Heart left ventricle (tissue), 16 donors: ENCODE measurements at regions not wholly inside any gene's neighbourhood (a gene's known extent, or its start where the extent isn't known, plus 50 kb on each side); places are given as distances from the start of the nearest gene placed in this dataset.
"Not testable (repeated sequence)": the region's sequence is repeated elsewhere in the genome, so short reads cannot be mapped to it uniquely, and the experiment has no call there.

ENCODE experiments used
- ATAC-seq, 4 donors: fragments of 200-7000 bp; cut with Tn5 transposase; one replicate each; pipeline ENCODE4 v1.9.1; 2020 to 2022; ENCODE audit warnings: moderate library complexity in 4 of 4, mild to moderate bottlenecking in 3 of 4, moderate number of reproducible peaks in 1 of 4
- DNase-seq, 5 donors: peaks; one replicate each; pipeline ENCODE4 v3.0.0-alpha.2; 2020
- H3K27ac ChIP-seq, 12 donors: fragments of 200-600 bp; sonication (generic) in 4 of 12; one replicate each; pipeline versions ENCODE4 v1.5.0 to v1.8.0; 2016 to 2022; ENCODE audit warnings: mild to moderate bottlenecking in 2 of 12
- H3K27me3 ChIP-seq, 9 donors: fragments of 200-600 bp; sonication (generic) in 2 of 9; one replicate each; pipeline versions ENCODE4 v1.5.1 to v1.8.0; 2016 to 2022; ENCODE audit warnings: mild to moderate bottlenecking in 3 of 9
- H3K36me3 ChIP-seq, 9 donors: fragments of 200-600 bp; sonication (generic) in 2 of 9; one replicate each; pipeline versions ENCODE4 v1.5.0 to v1.8.0; 2018 to 2022; ENCODE audit warnings: mild to moderate bottlenecking in 2 of 9
- H3K4me1 ChIP-seq, 12 donors: fragments of 200-600 bp; sonication (generic) in 4 of 12; one replicate each; pipeline versions ENCODE4 v1.5.0 to v1.8.0; 2016 to 2022; ENCODE audit warnings: mild to moderate bottlenecking in 3 of 12
- H3K4me3 ChIP-seq, 12 donors: fragments of 200-600 bp; sonication (generic) in 4 of 12; one replicate each; pipeline versions ENCODE4 v1.5.0 to v1.8.0; 2017 to 2022; ENCODE audit warnings: mild to moderate bottlenecking in 9 of 12, moderate library complexity in 4 of 12
- H3K9me3 ChIP-seq, 12 donors: fragments of 200-600 bp; sonication (generic) in 4 of 12; one replicate each; pipeline versions ENCODE4 v1.5.0 to v1.8.0; 2016 to 2022; ENCODE audit warnings: mild to moderate bottlenecking in 1 of 12
- POLR2A ChIP-seq, 2 donors: fragments of 450-650 bp; IDR thresholded peaks; one replicate each; pipeline ENCODE4 v1.6.1; 2017; ENCODE audit warnings: antibody characterized with exemption in 2 of 2, mild to moderate bottlenecking in 2 of 2, moderate library complexity in 2 of 2
- WGBS, 4 donors: extraction: QIAGEN DNeasy Blood & Tissue Kit in 2 of 4; methylation state at CpG; one replicate each; pipeline versions ENCODE4 v1.1.5 to v1.1.7; 2013 to 2018; 5-methylcytosine and 5-hydroxymethylcytosine counted together
- intact Hi-C, 10 donors: fragments of 100-400 bp; cut with DNase I; formaldehyde crosslinking; loops; one replicate each; pipeline versions ENCODE4 v1.11.1 to v1.14.2; 2022
- TF ChIP-seq, protein P1 (sequence below), 12 donors: fragments of 200-600 bp; sonication (generic) in 4 of 12; IDR thresholded peaks; one replicate each; pipeline versions ENCODE4 v1.5.0 to v1.8.0; 2018 to 2022; ENCODE audit warnings: antibody characterized with exemption in 12 of 12, mild to moderate bottlenecking in 5 of 12
- donor health status: ischemic (EF 13 %, LVEDD 7.1; RV severe dilation, severe dysfunction).
- donor health status: healthy with polysubstance abuse.
- donor health status: DM: no; HTN: yes; CAD: no.
- donor health status: DM: no; HTN: no; CAD: no.
- donor health status: ischemic (EF 25% LVEDD 6.9; RV normal size, moderate dysfunction).
- donor health status: ischemic (EF 25% LVEDD 5.7; RV mildly dilated, moderate dysfunction).
- donor health status: healthy.
- donor health status: DM: yes; HTN: yes; CAD: no.
- donor health status: ischemic (EF 35%, LVEDD 5.7; RV mildly dilated, moderate dysfunction).
- donor health status: nonischemic (EF 11% LVEDD 7.7; RV severe dilation, severe dysfunction).
- donor health status: DM: yes; HTN: yes; CAD: no.
- donor health status: PGD.
- donor health status: ischemic (EF 29% LVEDD 5.4; RV normal size, mild dysfunction).
- donor health status: nonischemic (EF 23%, LVEDD 6.1; RV moderate dilation, normal function).

DNA sequence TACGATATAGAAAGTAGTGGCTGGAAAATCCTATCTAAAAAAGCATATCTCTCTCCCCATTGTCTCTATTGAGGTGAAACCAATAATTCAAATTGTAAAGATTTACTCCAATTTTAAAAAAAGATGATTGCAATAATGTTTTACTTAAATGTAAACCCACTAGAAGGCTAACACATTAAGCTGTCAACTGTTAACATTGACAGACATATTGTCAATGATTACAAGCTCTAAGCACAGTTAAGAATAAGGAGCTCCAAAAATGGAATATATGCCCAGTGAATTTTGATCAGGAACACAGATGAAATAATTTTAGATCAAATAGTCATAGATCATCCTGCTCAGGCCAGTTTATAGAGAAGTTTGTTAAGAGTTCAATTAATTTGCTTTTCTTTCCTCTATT, 123.6 kb upstream of the NETO1 start:
- WGBS, 4 donors = 78 to 94% (median 82%) methylated on average over 1 of the region's 1 CpG
- no peaks in the 10 kb centered on the region for H3K36me3 ChIP-seq
- H3K27ac ChIP-seq = no peak overlapping the region
- ATAC-seq (no peak), DNase-seq (no peak)
- H3K27me3 ChIP-seq = no peaks in the 10 kb centered on the region
- no peak for TF ChIP-seq POLR2A (IDR thresholded peaks at IDR 0.05)
- TF ChIP-seq, protein P1, sequence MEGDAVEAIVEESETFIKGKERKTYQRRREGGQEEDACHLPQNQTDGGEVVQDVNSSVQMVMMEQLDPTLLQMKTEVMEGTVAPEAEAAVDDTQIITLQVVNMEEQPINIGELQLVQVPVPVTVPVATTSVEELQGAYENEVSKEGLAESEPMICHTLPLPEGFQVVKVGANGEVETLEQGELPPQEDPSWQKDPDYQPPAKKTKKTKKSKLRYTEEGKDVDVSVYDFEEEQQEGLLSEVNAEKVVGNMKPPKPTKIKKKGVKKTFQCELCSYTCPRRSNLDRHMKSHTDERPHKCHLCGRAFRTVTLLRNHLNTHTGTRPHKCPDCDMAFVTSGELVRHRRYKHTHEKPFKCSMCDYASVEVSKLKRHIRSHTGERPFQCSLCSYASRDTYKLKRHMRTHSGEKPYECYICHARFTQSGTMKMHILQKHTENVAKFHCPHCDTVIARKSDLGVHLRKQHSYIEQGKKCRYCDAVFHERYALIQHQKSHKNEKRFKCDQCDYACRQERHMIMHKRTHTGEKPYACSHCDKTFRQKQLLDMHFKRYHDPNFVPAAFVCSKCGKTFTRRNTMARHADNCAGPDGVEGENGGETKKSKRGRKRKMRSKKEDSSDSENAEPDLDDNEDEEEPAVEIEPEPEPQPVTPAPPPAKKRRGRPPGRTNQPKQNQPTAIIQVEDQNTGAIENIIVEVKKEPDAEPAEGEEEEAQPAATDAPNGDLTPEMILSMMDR (IDR thresholded peaks at IDR 0.05) = no peak
- no peak overlapping the region for H3K4me3 ChIP-seq
- intact Hi-C loops = no loop called here
- peaks cover 0 to 14% (median 0%) of the 10 kb centered on the region in 12 donors for H3K9me3 ChIP-seq
- H3K4me1 ChIP-seq = no peaks in the 10 kb centered on the region

DNA sequence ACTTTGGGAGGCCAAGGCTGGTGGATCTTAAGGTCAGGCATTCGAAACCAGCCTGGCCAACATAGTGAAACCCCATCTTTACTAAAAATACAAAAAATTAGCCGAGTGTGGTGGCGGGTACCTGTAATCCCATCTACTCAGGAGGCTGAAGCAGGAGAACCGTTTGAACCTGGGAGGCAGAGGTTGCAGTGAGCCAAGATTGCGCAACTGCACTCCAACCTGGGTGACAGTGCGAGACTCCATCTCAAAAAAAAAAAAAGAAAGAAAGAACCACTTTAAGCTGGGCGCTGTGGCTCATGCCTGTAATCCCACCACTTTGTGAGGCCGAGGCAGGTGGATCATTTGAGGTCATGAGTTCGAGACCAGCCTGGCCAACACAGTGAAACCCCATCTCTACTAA, 119.8 kb upstream of the NETO1 start:
- DNase-seq, H3K36me3 ChIP-seq, H3K4me1 ChIP-seq, H3K27me3 ChIP-seq, H3K4me3 ChIP-seq, H3K27ac ChIP-seq, ATAC-seq: not testable (repeated sequence)
- intact Hi-C loops = loop anchor here in 1 of 10 donors (10.0 kb wide), 1 partner anchor 57 kb away; no protein-coding TSS in a partner anchor
- H3K9me3 ChIP-seq = peaks cover 0 to 38% (median 17%) of the 10 kb centered on the region in 12 donors
- 75 to 83% (median 80%) methylated on average over 9 of the region's 9 CpGs for WGBS, 4 donors

DNA sequence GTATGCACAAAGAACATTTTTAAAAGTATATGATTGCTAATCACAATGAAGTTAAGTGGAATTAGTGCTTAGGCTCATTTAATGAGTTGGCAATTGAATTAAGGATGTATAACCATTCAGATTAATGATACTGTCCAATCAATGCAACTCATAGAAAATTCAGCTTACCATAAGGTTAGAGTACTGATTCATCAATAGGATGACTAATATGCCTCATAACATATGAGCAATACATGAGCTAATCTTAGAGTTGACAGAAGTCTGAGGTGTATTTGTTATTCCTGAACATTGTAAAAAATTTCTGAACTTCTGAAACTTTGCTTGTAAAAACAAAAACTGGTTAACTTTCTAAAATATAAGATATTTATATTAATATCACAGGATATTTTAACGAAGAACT, 118.3 kb upstream of the NETO1 start:
- Histone ChIP-seq H3K27me3 (no peaks in the 10 kb centered on the region), H3K27ac (no peak overlapping the region), H3K4me3 (no peak overlapping the region), H3K9me3 (peaks cover 0 to 38% (median 17%) of the 10 kb centered on the region in 12 donors), H3K36me3 (no peaks in the 10 kb centered on the region), H3K4me1 (no peaks in the 10 kb centered on the region)
- WGBS, 4 donors = 70 to 84% (median 83%) methylated on average over 1 of the region's 1 CpG
- ATAC-seq (no peak), DNase-seq (no peak)
- TF ChIP-seq, protein P1 (IDR thresholded peaks at IDR 0.05) = no peak
- no peak for TF ChIP-seq POLR2A (IDR thresholded peaks at IDR 0.05)
- intact Hi-C loops = loop anchor here in 1 of 10 donors (10.0 kb wide), 1 partner anchor 59 kb away; no protein-coding TSS in a partner anchor

DNA sequence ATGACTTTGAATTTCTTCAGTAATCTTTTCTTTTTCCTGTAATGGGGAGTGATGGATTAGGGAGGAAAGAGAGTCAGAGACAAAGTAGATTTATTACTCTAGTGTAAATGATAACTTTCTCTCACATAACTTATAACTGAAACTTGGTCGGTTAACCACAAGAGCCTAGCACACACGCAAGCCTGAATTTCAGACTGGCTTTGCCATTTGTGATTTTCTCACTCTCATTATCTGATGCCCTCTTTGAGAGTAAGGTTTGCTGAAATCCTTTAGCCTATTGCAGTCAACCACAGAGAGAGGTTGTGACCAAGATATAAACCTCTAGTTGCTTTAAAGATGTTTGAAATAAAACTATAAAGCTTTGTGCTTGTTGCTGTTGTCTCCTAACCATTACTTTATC, 117.9 kb upstream of the NETO1 start:
- no peaks in the 10 kb centered on the region for H3K27me3 ChIP-seq
- no peak overlapping the region for H3K4me3 ChIP-seq
- no peaks in the 10 kb centered on the region for H3K36me3 ChIP-seq
- intact Hi-C loops = loop anchor here in 1 of 10 donors (10.0 kb wide), 1 partner anchor 59 kb away; no protein-coding TSS in a partner anchor
- H3K27ac ChIP-seq = no peak overlapping the region
- no peaks in the 10 kb centered on the region for H3K4me1 ChIP-seq
- no peak for TF ChIP-seq POLR2A (IDR thresholded peaks at IDR 0.05)
- TF ChIP-seq, protein P1 (IDR thresholded peaks at IDR 0.05) = no peak
- DNase-seq (no peak), ATAC-seq (no peak)
- peaks cover 0 to 38% (median 17%) of the 10 kb centered on the region in 12 donors for H3K9me3 ChIP-seq
- 18 to 91% (median 45%) methylated on average over 2 of the region's 2 CpGs for whole genome bisulfite sequencing, 4 donors

DNA sequence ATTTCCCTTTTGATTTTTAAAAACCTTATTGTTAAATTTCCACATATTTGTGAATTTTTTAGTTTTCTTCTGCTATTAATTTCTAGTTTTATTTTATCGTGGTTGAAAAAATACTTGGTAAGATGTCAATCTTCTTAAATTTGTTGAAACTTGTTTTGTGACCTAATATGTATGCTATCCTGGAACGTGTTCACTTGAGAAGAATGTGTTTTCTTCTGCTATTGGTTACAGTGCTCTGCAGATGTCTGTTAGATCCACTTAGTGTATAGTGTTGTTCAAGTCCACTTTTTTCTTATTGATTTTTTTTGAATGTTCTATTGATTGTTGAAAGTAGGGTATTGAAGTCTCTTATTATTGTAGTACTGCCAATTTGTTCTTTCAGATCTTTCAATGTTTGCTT, 116.5 kb upstream of the NETO1 start:
- ATAC-seq (no peak), DNase-seq (no peak)
- H3K27me3 ChIP-seq = no peaks in the 10 kb centered on the region
- H3K36me3 ChIP-seq = no peaks in the 10 kb centered on the region
- WGBS, 4 donors = 68 to 72% (median 72%) methylated on average over 2 of the region's 2 CpGs
- H3K4me3 ChIP-seq = no peak overlapping the region
- H3K9me3 ChIP-seq = peaks cover 0 to 35% (median 17%) of the 10 kb centered on the region in 12 donors
- intact Hi-C loops = loop anchor here in 1 of 10 donors (10.0 kb wide), 1 partner anchor 61 kb away; no protein-coding TSS in a partner anchor
- no peak for TF ChIP-seq POLR2A (IDR thresholded peaks at IDR 0.05)
- TF ChIP-seq, protein P1 (IDR thresholded peaks at IDR 0.05) = no peak
- H3K4me1 ChIP-seq = no peaks in the 10 kb centered on the region
- H3K27ac ChIP-seq = no peak overlapping the region
